CD4-positive, alpha-beta T cell (primary cell): ENCODE measurements at regions not wholly inside any gene's neighbourhood (a gene's known extent, or its start where the extent isn't known, plus 50 kb on each side); places are given as distances from the start of the nearest gene placed in this dataset.

Experiments
- ATAC-seq: fragments of 200-7000 bp; cut with Tn5 transposase; one replicate; pipeline ENCODE4 v1.10.0; 2022; ENCODE audit warnings: mild to moderate bottlenecking; ENCODE audit not compliant: poor library complexity
- CTCF ChIA-PET: fragments of 350-600 bp; sonication (Branson Sonifier 250); formaldehyde crosslinking; loops from one replicate; lab custom pipeline; 2021; ENCODE audit warnings: antibody characterized with exemption, inconsistent platforms; lab: Charles Lee
- POLR2A ChIA-PET: fragments of 350-600 bp; sonication (Branson Sonifier 250); formaldehyde crosslinking; loops from one replicate; lab custom pipeline; 2021; ENCODE audit warnings: antibody characterized with exemption, inconsistent platforms; lab: Charles Lee
- DNase-seq, 14 experiments: peaks; one replicate each; pipeline ENCODE4 v3.0.0-alpha.2; 2013 to 2020; ENCODE audit warnings: mixed read lengths in 2 of 14
- H3K27ac ChIP-seq, 2 donors: one replicate each; pipeline versions ENCODE4 v1.5.1 to v1.7.0; 2013; ENCODE audit warnings: low read length in 2 of 2, low read depth in 1 of 2, mild to moderate bottlenecking in 1 of 2
- H3K27me3 ChIP-seq, 2 experiments: 1 replicate in 1 of 2; 2 replicates in 1 of 2; pipeline versions ENCODE4 v1.6.1 to v1.7.0; 2013; ENCODE audit warnings: low read length in 2 of 2, control low read depth in 1 of 2, mild to moderate bottlenecking in 1 of 2, moderate library complexity in 1 of 2; ENCODE audit not compliant: insufficient read depth in 2 of 2, control insufficient read depth in 1 of 2
- H3K36me3 ChIP-seq: one replicate; pipeline ENCODE4 v1.6.1; 2013; ENCODE audit warnings: low read length, control low read depth; ENCODE audit not compliant: insufficient read depth
- H3K4me1 ChIP-seq: one replicate; pipeline ENCODE4 v1.6.1; 2013; ENCODE audit warnings: low read length, control low read depth; ENCODE audit not compliant: insufficient read depth
- H3K4me3 ChIP-seq: one replicate; pipeline ENCODE4 v1.5.1; 2013; ENCODE audit warnings: mild to moderate bottlenecking, low read length, moderate library complexity
- H3K9me3 ChIP-seq, 2 experiments: 1 replicate in 1 of 2; 2 replicates in 1 of 2; pipeline versions ENCODE4 v1.6.1 to v1.7.0; 2013; ENCODE audit warnings: low read length in 2 of 2, mild to moderate bottlenecking in 2 of 2, control low read depth in 1 of 2, moderate library complexity in 1 of 2; ENCODE audit not compliant: control insufficient read depth in 1 of 2, insufficient read depth in 1 of 2
- H3K27ac Mint-ChIP-seq: one replicate; pipeline ENCODE4 v1.8.0; 2020; ENCODE audit warnings: mixed read lengths
- H3K27me3 Mint-ChIP-seq: one replicate; pipeline ENCODE4 v1.8.0; 2021; ENCODE audit warnings: mixed read lengths
- H3K36me3 Mint-ChIP-seq: one replicate; pipeline ENCODE4 v1.8.0; 2021; ENCODE audit warnings: low read depth, mixed read lengths
- H3K4me1 Mint-ChIP-seq: one replicate; pipeline ENCODE4 v1.8.0; 2021; ENCODE audit warnings: low read depth, mixed read lengths
- H3K4me3 Mint-ChIP-seq: one replicate; pipeline ENCODE4 v1.8.0; 2020; ENCODE audit warnings: mild to moderate bottlenecking, mixed read lengths
- H3K9me3 Mint-ChIP-seq: one replicate; pipeline ENCODE4 v1.8.0; 2020; ENCODE audit warnings: mixed read lengths
- intact Hi-C, 2 experiments: fragments of 100-400 bp; cut with DNase I in 1 of 2; cut with micrococcal nuclease in 1 of 2; formaldehyde crosslinking; loops; one replicate each; pipeline versions ENCODE4 v1.15.1 to v1.9.0; 2023 to 2025; cut with DNase I, micrococcal nuclease
- TF ChIP-seq, protein P1 (sequence below): fragments of 200-600 bp; IDR thresholded peaks from one replicate; pipeline ENCODE4 v1.8.0; 2022; ENCODE audit warnings: antibody characterized with exemption, mild to moderate bottlenecking

DNA sequence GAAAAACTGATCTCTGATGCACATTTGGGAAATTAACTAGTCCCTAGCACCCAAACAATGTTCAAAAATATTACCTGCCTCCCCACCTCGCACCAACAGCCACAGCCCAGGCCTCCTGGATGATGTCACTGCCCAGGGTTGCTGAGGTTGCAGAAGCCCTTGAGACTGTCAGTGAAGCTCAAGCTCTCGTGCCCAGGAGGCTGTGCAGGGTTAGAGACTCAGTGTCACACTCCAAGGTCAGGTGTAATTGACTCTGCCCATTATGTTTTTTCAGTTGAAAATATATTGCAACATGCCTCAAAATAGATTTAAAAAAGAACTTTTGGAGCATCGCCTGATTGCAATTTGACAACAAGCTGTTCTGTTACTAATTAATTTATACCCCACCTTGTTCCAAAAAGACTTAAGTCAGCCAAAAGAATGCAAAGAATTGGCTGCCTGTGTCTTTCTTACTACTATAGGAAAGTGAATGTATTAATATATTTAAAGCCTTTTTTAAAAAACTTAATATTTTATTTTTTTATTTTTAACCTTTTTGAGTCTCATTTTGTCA, 72.3 kb downstream of the CMAS start:
- Histone ChIP-seq H3K4me3 (no peak overlapping the region), H3K27me3 (no peaks in the 10 kb centered on the region), H3K36me3 (no peaks in the 10 kb centered on the region), H3K27ac (no peak overlapping the region), H3K9me3 (no peaks in the 10 kb centered on the region), H3K4me1 (peaks cover 4% of the 10 kb centered on the region)
- DNase-seq (no peak), ATAC-seq (no peak)
- intact Hi-C loops, result no loop called here
- H3K27ac Mint-ChIP-seq, result no peak overlapping the region
- H3K4me1 Mint-ChIP-seq, result no peaks in the 10 kb centered on the region
- TF ChIP-seq, protein P1, sequence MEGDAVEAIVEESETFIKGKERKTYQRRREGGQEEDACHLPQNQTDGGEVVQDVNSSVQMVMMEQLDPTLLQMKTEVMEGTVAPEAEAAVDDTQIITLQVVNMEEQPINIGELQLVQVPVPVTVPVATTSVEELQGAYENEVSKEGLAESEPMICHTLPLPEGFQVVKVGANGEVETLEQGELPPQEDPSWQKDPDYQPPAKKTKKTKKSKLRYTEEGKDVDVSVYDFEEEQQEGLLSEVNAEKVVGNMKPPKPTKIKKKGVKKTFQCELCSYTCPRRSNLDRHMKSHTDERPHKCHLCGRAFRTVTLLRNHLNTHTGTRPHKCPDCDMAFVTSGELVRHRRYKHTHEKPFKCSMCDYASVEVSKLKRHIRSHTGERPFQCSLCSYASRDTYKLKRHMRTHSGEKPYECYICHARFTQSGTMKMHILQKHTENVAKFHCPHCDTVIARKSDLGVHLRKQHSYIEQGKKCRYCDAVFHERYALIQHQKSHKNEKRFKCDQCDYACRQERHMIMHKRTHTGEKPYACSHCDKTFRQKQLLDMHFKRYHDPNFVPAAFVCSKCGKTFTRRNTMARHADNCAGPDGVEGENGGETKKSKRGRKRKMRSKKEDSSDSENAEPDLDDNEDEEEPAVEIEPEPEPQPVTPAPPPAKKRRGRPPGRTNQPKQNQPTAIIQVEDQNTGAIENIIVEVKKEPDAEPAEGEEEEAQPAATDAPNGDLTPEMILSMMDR, result no peak
- ChIA-PET CTCF (interaction anchor here (1.0 kb wide), 1 partner anchor 325 kb away, joined by 3 read pairs; no protein-coding TSS in a partner anchor), POLR2A (interaction anchor here (1.3 kb wide), 1 partner anchor 217 kb away, joined by 3 read pairs; no protein-coding TSS in a partner anchor)
- H3K9me3 Mint-ChIP-seq, result no peaks in the 10 kb centered on the region
- no peak overlapping the region for H3K4me3 Mint-ChIP-seq
- no peaks in the 10 kb centered on the region for H3K27me3 Mint-ChIP-seq
- no peaks in the 10 kb centered on the region for H3K36me3 Mint-ChIP-seq

DNA sequence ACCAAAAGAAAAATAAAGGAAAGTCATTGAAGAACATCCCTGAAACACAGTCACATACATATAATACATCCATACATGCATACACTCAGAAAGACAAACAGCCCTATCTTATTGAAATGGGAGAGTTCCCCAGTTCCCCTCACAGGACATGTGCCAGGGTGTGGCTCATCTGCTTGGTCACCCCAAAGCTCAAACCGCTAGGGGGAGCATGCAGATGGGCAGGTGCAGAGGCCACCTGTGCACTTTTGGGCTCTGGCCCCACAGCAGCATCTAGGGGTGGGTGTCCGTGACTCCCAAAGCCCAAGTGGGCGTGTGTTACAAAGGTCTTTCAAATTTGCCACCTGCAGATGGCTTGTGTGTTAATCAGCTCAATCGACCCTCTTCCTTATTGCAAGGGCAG, 75.2 kb downstream of the CMAS start:
- H3K4me1 ChIP-seq, result peaks cover 4% of the 10 kb centered on the region
- POLR2A ChIA-PET, result interaction anchor here (0.6 kb wide), 1 partner anchor 70 kb away, joined by 3 read pairs; no protein-coding TSS in a partner anchor
- DNase-seq, result peak in 9 of 14 experiments; percentile 14 to 65 (median 28)
- H3K27ac ChIP-seq, result no peak overlapping the region
- H3K9me3 Mint-ChIP-seq, result peaks cover 2% of the 10 kb centered on the region
- H3K4me3 ChIP-seq, result no peak overlapping the region
- no peak overlapping the region for H3K4me3 Mint-ChIP-seq
- no peak for ATAC-seq
- no peaks in the 10 kb centered on the region for H3K27me3 ChIP-seq
- peaks cover 0 to 7% of the 10 kb centered on the region in 2 experiments for H3K9me3 ChIP-seq
- TF ChIP-seq, protein P1, result peak; percentile 29
- H3K36me3 Mint-ChIP-seq, result no peaks in the 10 kb centered on the region
- CTCF ChIA-PET, result interaction anchor here (1.2 to 1.4 kb wide), 2 partner anchors 214 to 322 kb away, joined by 3 to 6 read pairs; no protein-coding TSS in a partner anchor
- H3K27ac Mint-ChIP-seq, result no peak overlapping the region
- no peaks in the 10 kb centered on the region for H3K36me3 ChIP-seq
- intact Hi-C loops, result no loop called here
- H3K4me1 Mint-ChIP-seq, result no peaks in the 10 kb centered on the region
- H3K27me3 Mint-ChIP-seq, result no peaks in the 10 kb centered on the region

DNA sequence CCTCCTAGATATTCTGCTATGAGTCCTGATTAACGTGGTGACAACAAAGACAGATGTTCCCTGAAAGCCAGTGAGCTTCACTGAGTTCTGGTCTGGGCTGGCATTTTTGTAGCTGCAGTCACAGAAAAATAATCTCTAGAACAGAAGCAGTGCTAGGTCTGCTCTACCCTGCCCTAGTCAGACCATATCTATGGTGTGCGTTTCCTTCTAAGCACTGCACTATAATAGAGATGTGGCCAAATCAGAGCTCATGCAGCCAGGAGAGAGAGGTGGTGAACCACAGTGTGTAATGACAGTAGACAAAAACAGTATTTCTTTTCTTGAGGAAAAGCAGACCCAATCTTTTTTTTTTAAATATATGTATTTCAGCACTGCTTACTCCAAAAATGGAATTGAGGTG, 76.3 kb downstream of the CMAS start:
- Histone ChIP-seq H3K9me3 (peaks cover 0 to 7% of the 10 kb centered on the region in 2 experiments), H3K4me3 (no peak overlapping the region), H3K27me3 (no peaks in the 10 kb centered on the region), H3K4me1 (peaks cover 4% of the 10 kb centered on the region), H3K36me3 (no peaks in the 10 kb centered on the region), H3K27ac (no peak overlapping the region)
- H3K9me3 Mint-ChIP-seq, result peaks cover 2% of the 10 kb centered on the region
- CTCF ChIA-PET, result no interaction called here
- H3K4me1 Mint-ChIP-seq, result no peaks in the 10 kb centered on the region
- TF ChIP-seq, protein P1, result no peak
- no peak for DNase-seq
- H3K36me3 Mint-ChIP-seq, result no peaks in the 10 kb centered on the region
- intact Hi-C loops, result no loop called here
- H3K27ac Mint-ChIP-seq, result no peak overlapping the region
- no peaks in the 10 kb centered on the region for H3K27me3 Mint-ChIP-seq
- H3K4me3 Mint-ChIP-seq, result no peak overlapping the region
- POLR2A ChIA-PET, result no interaction called here
- no peak for ATAC-seq
